ENCODE measurements at regions not wholly inside any gene's neighbourhood (a gene's known extent, or its start where the extent isn't known, plus 50 kb on each side); places are given as distances from the start of the nearest gene placed in this dataset.

DNA sequence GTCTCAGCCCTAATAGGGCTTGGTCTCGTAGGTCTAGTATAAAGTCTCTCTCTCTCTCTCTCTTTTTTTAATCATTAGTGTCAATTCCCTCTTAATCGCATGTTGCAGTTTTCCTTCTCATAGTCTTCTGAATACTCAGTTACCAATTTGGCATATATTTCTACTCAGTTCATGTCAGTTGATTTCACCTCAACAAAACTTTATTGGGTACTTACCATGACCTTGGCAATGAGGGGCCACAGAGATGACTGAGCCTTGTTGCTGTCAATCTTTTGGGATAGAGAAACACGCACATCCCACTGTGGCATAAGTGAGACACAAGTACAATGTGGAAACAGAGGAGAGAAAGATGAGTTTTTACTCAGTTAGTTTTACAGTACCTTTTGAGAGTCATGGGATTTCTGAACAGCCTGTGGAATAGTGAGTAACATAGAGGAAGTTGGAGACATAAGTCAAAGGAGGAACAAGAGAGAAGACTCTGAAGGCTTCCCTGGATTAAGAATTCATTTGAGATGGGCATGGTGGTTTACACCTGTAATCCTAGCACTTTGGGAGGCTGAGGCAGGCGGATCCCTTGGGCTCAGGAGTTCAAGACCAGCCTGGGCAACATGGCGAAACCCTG, 150.2 kb upstream of the CBLB start:
- Histone ChIP-seq H3K9me3 (ENCODE audit: control insufficient read depth, insufficient read depth, low read depth, low read length) (no peaks in the 10 kb centered on the region), H3K9ac (ENCODE audit: low read length) (no peak overlapping the region), H3K4me1 (ENCODE audit: control insufficient read depth, insufficient read depth, low read length) (0 out of 2 replicates have a peak, but pooled peaks cover 10% of the 10 kb centered on the region), H3K4me3 (ENCODE audit: low read depth, low read length) (no peak overlapping the region), H3K27me3 (ENCODE audit: control insufficient read depth, insufficient read depth, low read length) (no peaks in the 10 kb centered on the region), H3K36me3 (ENCODE audit: control insufficient read depth, insufficient read depth, low read length) (no peaks in the 10 kb centered on the region), H3K27ac (ENCODE audit: low read depth, low read length) (no peak overlapping the region)

DNA sequence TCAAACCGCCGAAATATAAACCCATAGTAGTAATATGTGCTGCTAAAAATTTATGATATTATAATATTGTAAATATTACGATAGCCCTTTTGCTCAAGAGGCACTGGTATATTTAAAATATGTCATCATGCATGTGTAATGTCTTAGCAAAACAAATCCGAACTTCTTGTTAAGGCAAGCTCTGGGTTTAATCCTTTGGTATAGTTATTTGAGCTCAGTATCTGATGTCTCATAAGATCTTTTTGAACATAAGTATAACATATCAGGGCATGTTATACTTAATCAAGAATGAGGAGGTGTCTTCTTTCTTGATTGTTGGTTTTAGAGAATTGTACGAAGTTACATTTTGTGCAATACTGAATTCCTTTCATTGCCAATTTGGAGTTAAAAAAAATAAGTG, 154.1 kb upstream of the CBLB start:
- Histone ChIP-seq H3K9me3 (ENCODE audit: control insufficient read depth, insufficient read depth, low read depth, low read length) (no peaks in the 10 kb centered on the region), H3K27ac (ENCODE audit: low read depth, low read length) (no peak overlapping the region), H3K4me3 (ENCODE audit: low read depth, low read length) (no peak overlapping the region), H3K36me3 (ENCODE audit: control insufficient read depth, insufficient read depth, low read length) (no peaks in the 10 kb centered on the region), H3K4me1 (ENCODE audit: control insufficient read depth, insufficient read depth, low read length) (peaks cover 5% of the 10 kb centered on the region; the same call in 1 of the 2 replicates), H3K9ac (ENCODE audit: low read length) (no peak overlapping the region), H3K27me3 (ENCODE audit: control insufficient read depth, insufficient read depth, low read length) (no peaks in the 10 kb centered on the region)

DNA sequence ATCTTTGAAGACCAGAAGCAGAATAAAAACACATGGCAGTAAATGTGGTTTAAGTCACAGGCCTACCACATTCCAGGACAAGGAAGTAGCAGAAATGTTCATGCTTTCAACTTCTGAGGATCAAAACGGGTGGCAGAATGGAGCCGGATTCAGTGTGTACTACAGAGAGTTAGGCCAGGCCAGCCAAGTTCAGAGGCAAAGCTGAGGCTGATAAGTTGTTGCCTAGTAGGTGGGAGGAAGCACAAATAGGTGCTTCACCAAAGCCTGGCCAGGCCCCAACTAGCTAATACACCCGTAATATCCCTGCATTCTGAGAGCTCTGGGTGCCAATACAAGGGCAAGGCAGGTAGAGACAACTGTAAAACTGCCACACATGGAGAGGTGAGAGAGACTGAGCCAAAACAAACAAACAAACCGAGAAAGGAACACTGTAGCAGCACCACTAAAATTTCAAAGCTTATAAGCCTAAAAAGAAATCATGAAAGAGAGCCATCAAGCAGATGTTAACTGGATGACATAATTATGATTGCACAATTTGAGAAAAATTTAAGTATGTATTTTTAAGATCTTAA, 156.4 kb upstream of the CBLB start:
- H3K4me3 ChIP-seq (ENCODE audit: low read depth, low read length) = no peak overlapping the region
- H3K4me1 ChIP-seq (ENCODE audit: control insufficient read depth, insufficient read depth, low read length) = peaks cover 5% of the 10 kb centered on the region; the same call in 1 of the 2 replicates
- H3K36me3 ChIP-seq (ENCODE audit: control insufficient read depth, insufficient read depth, low read length) = no peaks in the 10 kb centered on the region
- H3K9me3 ChIP-seq (ENCODE audit: control insufficient read depth, insufficient read depth, low read depth, low read length) = no peaks in the 10 kb centered on the region
- H3K9ac ChIP-seq (ENCODE audit: low read length) = no peak overlapping the region
- no peaks in the 10 kb centered on the region for H3K27me3 ChIP-seq (ENCODE audit: control insufficient read depth, insufficient read depth, low read length)
- no peak overlapping the region for H3K27ac ChIP-seq (ENCODE audit: low read depth, low read length)

DNA sequence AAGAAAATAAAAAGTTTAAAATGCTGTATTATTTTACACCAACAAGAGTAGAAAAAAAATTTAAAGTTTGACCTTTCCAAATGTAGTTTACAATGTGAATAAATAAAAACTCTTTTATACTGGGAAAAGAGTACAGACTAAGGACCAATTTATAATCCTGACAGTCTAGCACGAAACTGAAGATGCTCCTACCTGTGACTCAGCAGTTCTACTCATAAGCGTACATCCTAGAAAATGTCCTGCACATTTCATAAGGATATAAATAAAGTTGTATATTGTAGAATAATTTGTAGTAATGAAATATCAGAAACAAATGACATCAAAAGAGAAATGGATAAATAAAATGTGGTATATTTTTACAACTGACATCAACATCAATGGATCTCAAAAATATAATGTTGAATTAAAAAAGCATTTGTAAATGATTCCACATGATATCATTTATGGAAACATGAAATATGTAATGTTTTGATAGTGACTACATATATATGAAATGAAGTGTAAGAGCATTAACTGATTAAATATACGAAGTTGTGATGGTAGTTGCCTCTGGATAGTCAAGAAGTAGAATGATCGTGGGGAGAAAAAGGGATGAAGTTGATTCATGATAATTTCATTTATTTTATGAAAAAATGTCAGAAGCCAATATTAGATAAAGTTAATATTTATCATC, 161.3 kb upstream of the CBLB start:
- no peak overlapping the region for H3K27ac ChIP-seq (ENCODE audit: low read depth, low read length)
- no peaks in the 10 kb centered on the region for H3K9me3 ChIP-seq (ENCODE audit: control insufficient read depth, insufficient read depth, low read depth, low read length)
- H3K9ac ChIP-seq (ENCODE audit: low read length) = no peak overlapping the region
- no peaks in the 10 kb centered on the region for H3K36me3 ChIP-seq (ENCODE audit: control insufficient read depth, insufficient read depth, low read length)
- no peak overlapping the region for H3K4me3 ChIP-seq (ENCODE audit: low read depth, low read length)
- no peaks in the 10 kb centered on the region for H3K27me3 ChIP-seq (ENCODE audit: control insufficient read depth, insufficient read depth, low read length)
- H3K4me1 ChIP-seq (ENCODE audit: control insufficient read depth, insufficient read depth, low read length) = peaks cover 3% of the 10 kb centered on the region; the same call in 1 of the 2 replicates

DNA sequence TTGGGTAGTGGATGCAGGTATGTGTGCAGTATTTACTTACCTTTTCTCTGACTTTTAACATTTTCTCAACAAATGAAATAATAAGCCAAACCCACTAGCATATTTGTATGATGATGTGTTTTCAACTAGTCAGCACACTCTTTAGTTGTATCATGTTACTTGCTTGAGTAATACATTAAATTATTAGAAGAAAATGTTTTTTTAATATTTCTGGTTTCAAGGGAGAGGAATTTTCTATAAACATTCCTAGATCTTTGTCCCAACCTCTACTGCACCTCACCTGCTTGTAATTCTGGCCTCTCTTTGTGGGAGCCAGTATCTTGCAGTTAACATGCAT, 161.8 kb upstream of the CBLB start:
- Histone ChIP-seq H3K36me3 (ENCODE audit: control insufficient read depth, insufficient read depth, low read length) (no peaks in the 10 kb centered on the region), H3K27ac (ENCODE audit: low read depth, low read length) (no peak overlapping the region), H3K9me3 (ENCODE audit: control insufficient read depth, insufficient read depth, low read depth, low read length) (no peaks in the 10 kb centered on the region), H3K4me1 (ENCODE audit: control insufficient read depth, insufficient read depth, low read length) (no peaks in the 10 kb centered on the region), H3K27me3 (ENCODE audit: control insufficient read depth, insufficient read depth, low read length) (no peaks in the 10 kb centered on the region), H3K9ac (ENCODE audit: low read length) (no peak overlapping the region), H3K4me3 (ENCODE audit: low read depth, low read length) (no peak overlapping the region)

DNA sequence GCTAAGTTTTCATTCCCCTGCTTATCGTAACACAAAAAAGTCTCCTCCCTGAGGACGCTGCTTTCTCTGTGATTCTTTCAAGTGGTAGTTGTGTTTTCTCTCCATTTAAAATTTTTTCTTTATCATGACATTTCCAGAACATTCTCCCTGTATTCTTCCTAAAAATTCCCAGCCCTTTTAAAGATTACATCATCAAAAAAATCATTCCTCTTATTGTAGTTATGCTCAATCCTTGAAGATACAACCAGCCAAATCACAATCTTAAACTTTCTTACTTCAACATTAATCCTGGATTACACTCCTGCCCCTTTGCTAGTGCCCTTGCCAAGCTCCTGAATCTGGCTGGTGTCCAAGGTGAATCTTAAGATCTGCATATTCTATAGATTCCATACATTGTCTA, 163.7 kb upstream of the CBLB start:
- Histone ChIP-seq H3K9me3 (ENCODE audit: control insufficient read depth, insufficient read depth, low read depth, low read length) (no peaks in the 10 kb centered on the region), H3K4me3 (ENCODE audit: low read depth, low read length) (no peak overlapping the region), H3K36me3 (ENCODE audit: control insufficient read depth, insufficient read depth, low read length) (no peaks in the 10 kb centered on the region), H3K9ac (ENCODE audit: low read length) (no peak overlapping the region), H3K4me1 (ENCODE audit: control insufficient read depth, insufficient read depth, low read length) (no peaks in the 10 kb centered on the region), H3K27me3 (ENCODE audit: control insufficient read depth, insufficient read depth, low read length) (no peaks in the 10 kb centered on the region), H3K27ac (ENCODE audit: low read depth, low read length) (no peak overlapping the region)

DNA sequence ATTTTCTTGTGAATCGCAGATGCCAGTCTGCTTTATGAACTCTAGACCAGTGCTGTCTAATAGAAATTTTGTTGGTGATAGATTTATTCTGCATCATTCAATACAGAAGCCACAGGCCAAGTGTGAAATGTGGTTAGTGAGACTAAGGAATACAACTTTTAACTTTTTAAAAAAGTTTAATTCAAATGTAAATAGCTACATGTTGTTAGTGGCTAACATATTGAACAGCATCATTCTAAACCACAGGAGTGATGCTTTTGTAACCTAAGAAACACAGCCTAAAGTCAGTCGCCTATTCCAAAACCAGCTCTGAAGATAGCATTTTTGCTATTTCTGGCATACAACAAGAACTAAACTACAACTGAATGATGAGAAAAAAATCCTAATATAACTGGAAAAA, 164.8 kb upstream of the CBLB start:
- Histone ChIP-seq H3K27ac (ENCODE audit: low read depth, low read length) (no peak overlapping the region), H3K4me3 (ENCODE audit: low read depth, low read length) (no peak overlapping the region), H3K27me3 (ENCODE audit: control insufficient read depth, insufficient read depth, low read length) (no peaks in the 10 kb centered on the region), H3K4me1 (ENCODE audit: control insufficient read depth, insufficient read depth, low read length) (no peaks in the 10 kb centered on the region), H3K9ac (ENCODE audit: low read length) (no peak overlapping the region), H3K9me3 (ENCODE audit: control insufficient read depth, insufficient read depth, low read depth, low read length) (no peaks in the 10 kb centered on the region), H3K36me3 (ENCODE audit: control insufficient read depth, insufficient read depth, low read length) (no peaks in the 10 kb centered on the region)

DNA sequence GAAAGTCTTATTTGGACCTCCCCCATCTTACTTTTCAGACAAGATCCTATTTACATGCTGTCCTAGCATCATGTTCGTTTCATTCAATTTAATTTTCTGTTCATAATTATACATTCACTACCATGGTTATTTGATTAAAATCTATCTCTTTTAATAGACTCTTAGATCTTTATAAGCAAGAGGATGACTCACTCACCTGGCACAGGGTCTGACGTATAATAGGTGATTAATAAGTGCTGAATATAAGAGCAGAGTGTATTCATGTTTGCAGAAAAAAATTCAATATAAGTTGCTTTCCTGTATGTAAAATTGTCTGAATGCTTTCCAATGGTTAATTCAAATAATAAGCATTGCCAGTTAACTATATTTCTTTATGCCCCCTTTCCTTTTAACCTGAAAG, 165.5 kb upstream of the CBLB start:
- Histone ChIP-seq H3K36me3 (ENCODE audit: control insufficient read depth, insufficient read depth, low read length) (no peaks in the 10 kb centered on the region), H3K4me1 (ENCODE audit: control insufficient read depth, insufficient read depth, low read length) (no peaks in the 10 kb centered on the region), H3K9ac (ENCODE audit: low read length) (no peak overlapping the region), H3K9me3 (ENCODE audit: control insufficient read depth, insufficient read depth, low read depth, low read length) (no peaks in the 10 kb centered on the region), H3K27me3 (ENCODE audit: control insufficient read depth, insufficient read depth, low read length) (no peaks in the 10 kb centered on the region), H3K27ac (ENCODE audit: low read depth, low read length) (no peak overlapping the region), H3K4me3 (ENCODE audit: low read depth, low read length) (no peak overlapping the region)

DNA sequence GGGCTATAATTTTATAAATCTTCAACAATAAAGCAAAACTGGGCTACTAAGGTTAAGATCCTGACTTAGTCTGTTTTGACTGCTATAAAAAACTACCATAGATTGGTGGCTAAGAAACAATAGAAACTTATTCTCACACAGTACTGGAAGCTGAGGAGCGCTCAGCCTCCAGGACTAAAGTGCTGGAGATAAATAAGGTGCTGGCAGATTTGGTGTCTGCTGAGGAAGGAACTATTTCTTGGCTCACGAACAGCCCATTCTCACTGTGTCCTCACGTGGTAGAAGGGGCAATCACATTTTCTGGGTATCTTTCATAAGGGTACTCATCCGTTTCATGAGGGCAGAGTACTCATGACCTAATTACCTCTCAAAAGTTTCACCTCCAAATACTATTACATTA, 166.8 kb upstream of the CBLB start:
- no peak overlapping the region for H3K27ac ChIP-seq (ENCODE audit: low read depth, low read length)
- H3K27me3 ChIP-seq (ENCODE audit: control insufficient read depth, insufficient read depth, low read length) = no peaks in the 10 kb centered on the region
- no peaks in the 10 kb centered on the region for H3K36me3 ChIP-seq (ENCODE audit: control insufficient read depth, insufficient read depth, low read length)
- H3K9me3 ChIP-seq (ENCODE audit: control insufficient read depth, insufficient read depth, low read depth, low read length) = no peaks in the 10 kb centered on the region
- no peak overlapping the region for H3K9ac ChIP-seq (ENCODE audit: low read length)
- H3K4me3 ChIP-seq (ENCODE audit: low read depth, low read length) = no peak overlapping the region
- H3K4me1 ChIP-seq (ENCODE audit: control insufficient read depth, insufficient read depth, low read length) = no peaks in the 10 kb centered on the region

DNA sequence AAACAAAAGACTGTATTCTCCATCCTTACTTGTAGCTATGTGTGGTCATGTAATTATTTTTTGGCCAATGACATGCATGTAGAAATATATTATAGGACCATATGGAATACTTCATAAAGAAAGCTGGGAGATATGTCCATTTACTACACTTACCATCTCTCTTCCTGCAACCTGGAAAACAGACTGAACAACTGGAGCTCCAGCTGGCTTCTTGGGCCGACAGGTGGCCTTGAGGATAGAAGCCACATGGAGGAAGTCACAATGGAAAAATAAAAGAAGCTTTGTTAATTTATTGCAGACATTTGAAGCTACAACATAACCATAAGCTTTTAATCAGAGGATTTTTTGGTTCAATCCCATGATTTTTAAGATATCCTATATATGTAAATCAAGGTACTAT, 167.9 kb upstream of the CBLB start:
- Histone ChIP-seq H3K4me3 (ENCODE audit: low read depth, low read length) (no peak overlapping the region), H3K9me3 (ENCODE audit: control insufficient read depth, insufficient read depth, low read depth, low read length) (no peaks in the 10 kb centered on the region), H3K36me3 (ENCODE audit: control insufficient read depth, insufficient read depth, low read length) (no peaks in the 10 kb centered on the region), H3K9ac (ENCODE audit: low read length) (no peak overlapping the region), H3K4me1 (ENCODE audit: control insufficient read depth, insufficient read depth, low read length) (no peaks in the 10 kb centered on the region), H3K27me3 (ENCODE audit: control insufficient read depth, insufficient read depth, low read length) (no peaks in the 10 kb centered on the region), H3K27ac (ENCODE audit: low read depth, low read length) (no peak overlapping the region)

DNA sequence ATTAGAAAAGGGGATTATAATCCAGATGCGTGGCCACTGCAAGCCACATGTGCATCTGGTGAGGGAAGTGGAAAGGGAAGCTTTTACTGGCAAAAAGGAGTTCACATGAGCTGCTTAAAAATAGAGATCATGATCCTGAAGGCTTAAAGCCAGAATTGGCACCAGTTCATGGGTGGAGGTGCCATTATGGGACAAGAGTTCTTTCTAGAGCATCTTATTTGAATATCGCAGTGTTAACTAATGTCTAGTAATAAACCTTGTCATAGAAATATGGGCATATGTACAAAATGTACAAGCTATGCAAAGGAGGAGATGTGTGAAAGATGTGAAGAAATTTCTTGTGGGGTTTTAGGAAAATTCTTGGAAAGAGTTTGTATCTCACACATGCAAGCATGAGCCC, 178.4 kb upstream of the CBLB start:
- Histone ChIP-seq H3K9ac (ENCODE audit: low read length) (no peak overlapping the region), H3K27me3 (ENCODE audit: control insufficient read depth, insufficient read depth, low read length) (no peaks in the 10 kb centered on the region), H3K9me3 (ENCODE audit: control insufficient read depth, insufficient read depth, low read depth, low read length) (0 out of 2 replicates have a peak, but pooled peaks cover 3% of the 10 kb centered on the region), H3K4me1 (ENCODE audit: control insufficient read depth, insufficient read depth, low read length) (no peaks in the 10 kb centered on the region), H3K4me3 (ENCODE audit: low read depth, low read length) (no peak overlapping the region), H3K27ac (ENCODE audit: low read depth, low read length) (no peak overlapping the region), H3K36me3 (ENCODE audit: control insufficient read depth, insufficient read depth, low read length) (no peaks in the 10 kb centered on the region)

All from HUES6 (cell line).